ENCODE measurements at regions not wholly inside any gene's neighbourhood (a gene's known extent, or its start where the extent isn't known, plus 50 kb on each side); places are given as distances from the start of the nearest gene placed in this dataset.
A peak's percentile ranks its signal among the peaks of the same experiment; 100 is the strongest.

DNA sequence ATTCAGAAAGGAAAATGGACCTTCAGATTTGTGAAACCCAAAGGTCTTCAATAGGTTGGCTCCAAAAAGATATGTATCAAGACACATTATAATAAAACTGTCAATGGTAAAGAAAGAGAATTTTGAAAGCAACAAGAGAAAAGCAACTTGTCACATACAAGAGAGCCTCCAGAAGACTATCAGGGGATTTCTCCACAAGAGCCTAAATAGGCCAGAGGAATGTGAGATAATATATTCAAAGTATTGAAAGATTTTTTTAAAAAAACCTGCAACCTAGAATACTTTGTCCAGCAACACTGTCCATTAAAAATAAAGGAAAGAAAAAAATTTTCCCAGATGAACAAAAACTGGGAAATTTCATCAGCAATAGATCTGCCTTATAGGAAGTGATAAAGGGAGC is 869.6 kb upstream of the ADGRL2 start (continued):
- TF ChIP-seq, protein P1, sequence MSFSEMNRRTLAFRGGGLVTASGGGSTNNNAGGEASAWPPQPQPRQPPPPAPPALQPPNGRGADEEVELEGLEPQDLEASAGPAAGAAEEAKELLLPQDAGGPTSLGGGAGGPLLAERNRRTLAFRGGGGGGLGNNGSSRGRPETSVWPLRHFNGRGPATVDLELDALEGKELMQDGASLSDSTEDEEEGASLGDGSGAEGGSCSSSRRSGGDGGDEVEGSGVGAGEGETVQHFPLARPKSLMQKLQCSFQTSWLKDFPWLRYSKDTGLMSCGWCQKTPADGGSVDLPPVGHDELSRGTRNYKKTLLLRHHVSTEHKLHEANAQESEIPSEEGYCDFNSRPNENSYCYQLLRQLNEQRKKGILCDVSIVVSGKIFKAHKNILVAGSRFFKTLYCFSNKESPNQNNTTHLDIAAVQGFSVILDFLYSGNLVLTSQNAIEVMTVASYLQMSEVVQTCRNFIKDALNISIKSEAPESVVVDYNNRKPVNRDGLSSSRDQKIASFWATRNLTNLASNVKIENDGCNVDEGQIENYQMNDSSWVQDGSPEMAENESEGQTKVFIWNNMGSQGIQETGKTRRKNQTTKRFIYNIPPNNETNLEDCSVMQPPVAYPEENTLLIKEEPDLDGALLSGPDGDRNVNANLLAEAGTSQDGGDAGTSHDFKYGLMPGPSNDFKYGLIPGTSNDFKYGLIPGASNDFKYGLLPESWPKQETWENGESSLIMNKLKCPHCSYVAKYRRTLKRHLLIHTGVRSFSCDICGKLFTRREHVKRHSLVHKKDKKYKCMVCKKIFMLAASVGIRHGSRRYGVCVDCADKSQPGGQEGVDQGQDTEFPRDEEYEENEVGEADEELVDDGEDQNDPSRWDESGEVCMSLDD (CRISPR knock-in tag; IDR thresholded peaks at IDR 0.05; ENCODE audit: borderline replicate concordance) = no peak

DNA sequence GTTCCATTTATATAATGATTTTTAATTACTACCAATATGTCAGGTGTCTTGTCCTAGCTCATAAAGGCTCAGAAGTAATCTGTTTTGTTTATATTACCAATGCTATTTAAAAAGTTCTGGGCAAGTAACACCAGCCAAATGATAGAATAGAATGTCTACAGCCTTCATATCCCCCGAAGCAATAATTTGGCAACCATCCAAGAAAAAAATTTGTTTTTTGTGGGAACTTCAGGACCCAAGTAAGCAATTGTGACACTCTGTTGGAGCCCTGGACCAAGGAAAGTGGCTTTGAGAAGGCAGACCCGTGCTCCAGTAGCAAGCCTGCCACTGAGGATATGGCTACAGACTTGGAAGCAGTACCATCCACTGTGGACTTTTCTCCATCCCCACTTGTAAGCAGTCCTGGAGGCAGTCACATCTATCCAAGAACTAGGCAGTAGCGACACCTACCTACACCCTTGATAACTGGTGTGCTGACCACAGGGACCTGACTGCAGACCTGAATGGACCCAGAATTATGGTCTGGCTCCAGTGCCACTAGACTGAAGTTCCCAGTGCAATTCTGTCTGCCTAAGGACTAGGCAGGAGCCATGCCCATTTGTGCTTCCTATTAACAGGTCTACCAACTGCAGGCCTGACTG is 870.7 kb upstream of the ADGRL2 start:
- in situ Hi-C loops (cut with HindIII; ENCODE audit: extremely low pct_ligation_motif_present, low pct_unique_long_range_greater_than_20kb) = no loop called here
- DNase-seq (ENCODE audit: low spot score) = no peak
- no peak for ATAC-seq
- ChIA-PET CTCF (ENCODE audit: low intra/inter-chr PET ratio, low total read pairs) (no interaction called here), POLR2A (no interaction called here)
- no peaks in the 10 kb centered on the region for H3K79me2 ChIP-seq (ENCODE audit: insufficient read depth, low read length)
- BruUV-seq (replicated peaks) = no TSS peak
- no peak for TF ChIP-seq MEF2D (CRISPR knock-in tag; IDR thresholded peaks at IDR 0.05)
- TF ChIP-seq, protein P2, sequence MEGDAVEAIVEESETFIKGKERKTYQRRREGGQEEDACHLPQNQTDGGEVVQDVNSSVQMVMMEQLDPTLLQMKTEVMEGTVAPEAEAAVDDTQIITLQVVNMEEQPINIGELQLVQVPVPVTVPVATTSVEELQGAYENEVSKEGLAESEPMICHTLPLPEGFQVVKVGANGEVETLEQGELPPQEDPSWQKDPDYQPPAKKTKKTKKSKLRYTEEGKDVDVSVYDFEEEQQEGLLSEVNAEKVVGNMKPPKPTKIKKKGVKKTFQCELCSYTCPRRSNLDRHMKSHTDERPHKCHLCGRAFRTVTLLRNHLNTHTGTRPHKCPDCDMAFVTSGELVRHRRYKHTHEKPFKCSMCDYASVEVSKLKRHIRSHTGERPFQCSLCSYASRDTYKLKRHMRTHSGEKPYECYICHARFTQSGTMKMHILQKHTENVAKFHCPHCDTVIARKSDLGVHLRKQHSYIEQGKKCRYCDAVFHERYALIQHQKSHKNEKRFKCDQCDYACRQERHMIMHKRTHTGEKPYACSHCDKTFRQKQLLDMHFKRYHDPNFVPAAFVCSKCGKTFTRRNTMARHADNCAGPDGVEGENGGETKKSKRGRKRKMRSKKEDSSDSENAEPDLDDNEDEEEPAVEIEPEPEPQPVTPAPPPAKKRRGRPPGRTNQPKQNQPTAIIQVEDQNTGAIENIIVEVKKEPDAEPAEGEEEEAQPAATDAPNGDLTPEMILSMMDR (CRISPR knock-in tag; IDR thresholded peaks at IDR 0.05) = 0 out of 2 replicates have a peak, but pooled peaks have one; percentile 8
- H2AFZ ChIP-seq (ENCODE audit: low read length) = no peak overlapping the region
- H3K4me3 ChIP-seq (replicated peaks in 1 of 3; ENCODE audit: insufficient read depth in 1 of 3, low read depth in 2 of 3, low read length in 3 of 3) = no peak overlapping the region
- H3K9ac ChIP-seq (ENCODE audit: insufficient read depth, low read depth, low read length) = no peak overlapping the region
- no peaks in the 10 kb centered on the region for H4K20me1 ChIP-seq (ENCODE audit: insufficient read depth, low read length)
- H3K9me3 ChIP-seq (ENCODE audit: low read length) = peaks cover 76% of the 10 kb centered on the region
- 0% methylated on average over 2 of the region's 3 CpGs for WGBS (ENCODE audit: low lambda C conversion rate)
- H3K36me3 ChIP-seq (replicated peaks in 1 of 2; ENCODE audit: control insufficient read depth in 1 of 2, insufficient read depth in 2 of 2, low read length in 2 of 2) = no peaks in the 10 kb centered on the region
- H3K4me1 ChIP-seq (ENCODE audit: insufficient read depth, low read length) = no peaks in the 10 kb centered on the region
- intact Hi-C loops (cut with micrococcal nuclease; ENCODE audit: unreplicated experiment) = loop anchor here (10.0 kb wide), 1 partner anchor 715 kb away; no protein-coding TSS in a partner anchor
- H3K27me3 ChIP-seq (ENCODE audit: control insufficient read depth in 1 of 2, insufficient read depth in 2 of 2, low read length in 2 of 2) = no peaks in the 10 kb centered on the region
- FAIRE-seq = no peak
- H3K4me2 ChIP-seq (ENCODE audit: low read depth, low read length) = no peak overlapping the region
- H3K27ac ChIP-seq (ENCODE audit: extremely low read length, insufficient read depth, low read length) = no peak overlapping the region

Data from HepG2 (cell line).